ENCODE measurements at regions not wholly inside any gene's neighbourhood (a gene's known extent, or its start where the extent isn't known, plus 50 kb on each side); places are given as distances from the start of the nearest gene placed in this dataset.
"Not testable (repeated sequence)": the region's sequence is repeated elsewhere in the genome, so short reads cannot be mapped to it uniquely, and the experiment has no call there.

DNA sequence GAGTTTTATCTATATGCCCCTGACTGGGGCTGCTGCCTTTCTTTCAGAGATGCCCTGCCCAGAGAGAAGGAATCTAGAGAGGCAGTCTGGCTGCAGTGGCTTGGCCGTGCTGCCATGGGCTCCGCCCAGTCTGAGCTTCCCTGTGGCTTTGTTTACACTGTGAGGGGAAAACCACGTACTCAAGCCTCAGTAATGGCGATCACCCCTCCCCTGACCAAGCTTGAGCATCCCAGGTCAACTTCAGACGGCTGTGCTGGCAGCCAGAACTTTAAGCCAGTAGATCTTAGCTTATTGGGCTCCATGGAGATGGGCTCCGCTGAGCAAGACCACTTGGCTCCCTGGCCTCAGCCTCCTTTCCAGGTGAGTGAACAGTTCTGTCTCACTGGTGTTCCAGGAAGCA is 69.0 kb upstream of the DPP6 start:
- H3K27me3 ChIP-seq (ENCODE audit: control insufficient read depth in 1 of 2, insufficient read depth in 2 of 2, low read length in 2 of 2); H4K20me1 ChIP-seq (ENCODE audit: insufficient read depth, low read length); H3K4me3 ChIP-seq (replicated peaks in 1 of 3; ENCODE audit: insufficient read depth in 1 of 3, low read depth in 2 of 3, low read length in 3 of 3); ATAC-seq; H3K79me2 ChIP-seq (ENCODE audit: insufficient read depth, low read length); POLR2A ChIA-PET; FAIRE-seq; in situ Hi-C loops (cut with HindIII; ENCODE audit: extremely low pct_ligation_motif_present, low pct_unique_long_range_greater_than_20kb); H2AFZ ChIP-seq (ENCODE audit: low read length); H3K36me3 ChIP-seq (replicated peaks in 1 of 2; ENCODE audit: control insufficient read depth in 1 of 2, insufficient read depth in 2 of 2, low read length in 2 of 2); BruUV-seq (replicated peaks); H3K9me3 ChIP-seq (ENCODE audit: low read length); DNase-seq (ENCODE audit: low spot score); H3K4me1 ChIP-seq (ENCODE audit: insufficient read depth, low read length); intact Hi-C loops (cut with micrococcal nuclease; ENCODE audit: unreplicated experiment); H3K9ac ChIP-seq (ENCODE audit: insufficient read depth, low read depth, low read length); H3K4me2 ChIP-seq (ENCODE audit: low read depth, low read length); CTCF ChIA-PET (ENCODE audit: low intra/inter-chr PET ratio, low total read pairs); H3K27ac ChIP-seq (ENCODE audit: extremely low read length, insufficient read depth, low read length): not testable (repeated sequence)
- 0% methylated on average over 5 of the region's 6 CpGs for WGBS (ENCODE audit: low lambda C conversion rate)

DNA sequence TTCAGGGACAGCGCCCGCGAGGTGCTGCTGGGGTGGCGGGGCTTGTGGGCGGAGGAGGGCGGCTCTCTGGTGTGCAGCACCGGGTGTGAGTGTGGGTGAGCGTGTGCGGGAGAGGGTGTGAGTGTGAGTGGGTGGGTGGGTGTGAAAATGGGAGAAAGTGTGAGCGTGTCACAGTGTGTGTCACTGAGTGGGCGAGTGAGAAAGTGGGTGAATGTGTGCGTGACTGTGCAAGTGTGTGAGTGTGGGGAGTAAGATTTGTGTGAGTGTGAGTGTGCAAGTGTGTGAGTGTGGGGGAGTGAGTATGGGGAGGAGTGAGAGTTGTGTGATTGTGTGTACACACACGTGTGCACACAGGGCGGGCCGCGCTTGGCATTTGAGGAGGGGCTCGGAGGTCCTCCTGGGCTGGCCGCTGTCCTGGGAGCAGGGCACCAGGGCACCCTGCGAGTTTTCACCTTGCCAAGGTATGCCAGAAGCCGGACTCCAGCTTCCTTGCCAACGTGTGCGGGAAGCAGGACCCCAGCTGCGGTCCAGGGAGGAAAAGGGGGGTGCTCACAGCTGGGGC is 63.1 kb upstream of the DPP6 start:
- DNase-seq (ENCODE audit: low spot score); H3K4me1 ChIP-seq (ENCODE audit: insufficient read depth, low read length); CTCF ChIA-PET (ENCODE audit: low intra/inter-chr PET ratio, low total read pairs); intact Hi-C loops (cut with micrococcal nuclease; ENCODE audit: unreplicated experiment); H2AFZ ChIP-seq (ENCODE audit: low read length); FAIRE-seq; H3K4me2 ChIP-seq (ENCODE audit: low read depth, low read length); H3K27me3 ChIP-seq (ENCODE audit: control insufficient read depth in 1 of 2, insufficient read depth in 2 of 2, low read length in 2 of 2); BruUV-seq (replicated peaks); H3K9me3 ChIP-seq (ENCODE audit: low read length); H3K36me3 ChIP-seq (replicated peaks in 1 of 2; ENCODE audit: control insufficient read depth in 1 of 2, insufficient read depth in 2 of 2, low read length in 2 of 2); H4K20me1 ChIP-seq (ENCODE audit: insufficient read depth, low read length); in situ Hi-C loops (cut with HindIII; ENCODE audit: extremely low pct_ligation_motif_present, low pct_unique_long_range_greater_than_20kb); H3K9ac ChIP-seq (ENCODE audit: insufficient read depth, low read depth, low read length); H3K4me3 ChIP-seq (replicated peaks in 1 of 3; ENCODE audit: insufficient read depth in 1 of 3, low read depth in 2 of 3, low read length in 3 of 3); POLR2A ChIA-PET; H3K27ac ChIP-seq (ENCODE audit: extremely low read length, insufficient read depth, low read length); H3K79me2 ChIP-seq (ENCODE audit: insufficient read depth, low read length): not testable (repeated sequence)
- ATAC-seq: peak; percentile 35; the same call in 2 of the 3 replicates
- WGBS (ENCODE audit: low lambda C conversion rate): 50% methylated on average over 15 of the region's 23 CpGs

DNA sequence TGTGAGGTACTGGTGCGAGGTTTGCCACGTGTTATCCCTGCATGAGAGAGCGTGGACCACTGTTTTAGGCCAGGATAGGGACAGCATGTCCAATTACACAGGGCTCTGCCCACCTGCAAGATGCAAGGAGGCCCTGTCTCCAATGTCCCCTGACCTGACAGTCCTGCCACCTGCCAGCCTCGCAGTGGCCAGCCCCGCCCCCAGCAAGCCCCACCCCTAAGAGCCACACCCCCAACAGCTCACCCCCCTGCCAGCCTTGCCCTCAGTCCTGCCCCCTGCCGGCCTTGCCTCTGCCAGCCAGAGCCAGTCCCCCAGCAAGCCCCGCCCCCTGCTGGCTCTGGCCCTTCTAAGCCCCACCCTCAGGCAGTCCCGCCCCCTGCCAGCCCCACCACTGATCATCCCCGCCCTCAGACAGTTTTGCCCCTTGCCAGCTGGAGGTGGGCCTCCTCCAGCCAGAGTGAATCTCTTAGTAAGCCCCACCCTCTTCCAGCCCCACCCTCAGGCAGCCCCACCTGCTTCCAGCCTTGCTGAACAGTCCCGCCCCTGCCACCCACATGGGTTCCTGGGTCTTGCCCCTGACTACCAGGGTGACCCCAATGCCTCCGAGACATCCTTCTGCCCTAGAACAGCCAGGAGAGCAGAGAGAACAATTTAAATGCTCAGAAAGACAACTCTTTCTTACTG is 62.3 kb upstream of the DPP6 start:
- H3K36me3 ChIP-seq (replicated peaks in 1 of 2; ENCODE audit: control insufficient read depth in 1 of 2, insufficient read depth in 2 of 2, low read length in 2 of 2); H3K4me2 ChIP-seq (ENCODE audit: low read depth, low read length); intact Hi-C loops (cut with micrococcal nuclease; ENCODE audit: unreplicated experiment); CTCF ChIA-PET (ENCODE audit: low intra/inter-chr PET ratio, low total read pairs); H3K27ac ChIP-seq (ENCODE audit: extremely low read length, insufficient read depth, low read length); DNase-seq (ENCODE audit: low spot score); POLR2A ChIA-PET; H3K4me3 ChIP-seq (replicated peaks in 1 of 3; ENCODE audit: insufficient read depth in 1 of 3, low read depth in 2 of 3, low read length in 3 of 3); H3K9me3 ChIP-seq (ENCODE audit: low read length); H2AFZ ChIP-seq (ENCODE audit: low read length); in situ Hi-C loops (cut with HindIII; ENCODE audit: extremely low pct_ligation_motif_present, low pct_unique_long_range_greater_than_20kb); FAIRE-seq; H3K4me1 ChIP-seq (ENCODE audit: insufficient read depth, low read length); H3K9ac ChIP-seq (ENCODE audit: insufficient read depth, low read depth, low read length); BruUV-seq (replicated peaks); H3K79me2 ChIP-seq (ENCODE audit: insufficient read depth, low read length); H3K27me3 ChIP-seq (ENCODE audit: control insufficient read depth in 1 of 2, insufficient read depth in 2 of 2, low read length in 2 of 2); H4K20me1 ChIP-seq (ENCODE audit: insufficient read depth, low read length): not testable (repeated sequence)
- 71% methylated on average over 1 of the region's 11 CpGs for whole genome bisulfite sequencing (ENCODE audit: low lambda C conversion rate)
- peak; percentile 68 for ATAC-seq

DNA sequence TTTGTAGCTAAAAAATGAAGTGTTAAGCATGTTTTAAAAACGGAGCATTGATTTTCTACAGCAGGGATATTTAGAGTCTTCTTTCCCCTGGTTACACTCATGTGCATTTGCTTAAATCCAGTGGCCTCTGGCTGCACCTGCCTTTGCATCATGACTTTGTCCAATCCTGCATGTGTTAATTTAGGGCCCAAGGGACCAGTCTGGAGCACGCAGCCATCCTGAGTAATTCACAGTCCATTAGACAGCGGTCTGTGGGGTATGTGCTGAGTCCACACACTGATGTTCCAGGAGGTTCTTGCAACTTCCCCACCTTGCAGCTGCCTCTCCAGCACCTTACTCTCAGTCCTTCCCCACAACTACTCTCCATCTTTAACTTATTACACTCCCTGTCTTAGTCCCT is 60.7 kb upstream of the DPP6 start:
- 3% methylated on average over 3 of the region's 3 CpGs for WGBS (ENCODE audit: low lambda C conversion rate)
- H4K20me1 ChIP-seq (ENCODE audit: insufficient read depth, low read length); H3K36me3 ChIP-seq (replicated peaks in 1 of 2; ENCODE audit: control insufficient read depth in 1 of 2, insufficient read depth in 2 of 2, low read length in 2 of 2); BruUV-seq (replicated peaks); H3K27me3 ChIP-seq (ENCODE audit: control insufficient read depth in 1 of 2, insufficient read depth in 2 of 2, low read length in 2 of 2); H2AFZ ChIP-seq (ENCODE audit: low read length); FAIRE-seq; H3K9ac ChIP-seq (ENCODE audit: insufficient read depth, low read depth, low read length); H3K79me2 ChIP-seq (ENCODE audit: insufficient read depth, low read length); in situ Hi-C loops (cut with HindIII; ENCODE audit: extremely low pct_ligation_motif_present, low pct_unique_long_range_greater_than_20kb); ATAC-seq; DNase-seq (ENCODE audit: low spot score); H3K4me3 ChIP-seq (replicated peaks in 1 of 3; ENCODE audit: insufficient read depth in 1 of 3, low read depth in 2 of 3, low read length in 3 of 3); CTCF ChIA-PET (ENCODE audit: low intra/inter-chr PET ratio, low total read pairs); H3K4me1 ChIP-seq (ENCODE audit: insufficient read depth, low read length); POLR2A ChIA-PET; H3K27ac ChIP-seq (ENCODE audit: extremely low read length, insufficient read depth, low read length); H3K4me2 ChIP-seq (ENCODE audit: low read depth, low read length); H3K9me3 ChIP-seq (ENCODE audit: low read length); intact Hi-C loops (cut with micrococcal nuclease; ENCODE audit: unreplicated experiment): not testable (repeated sequence)
